Motor neuron (in vitro differentiated cells): ENCODE measurements at regions not wholly inside any gene's neighbourhood (a gene's known extent, or its start where the extent isn't known, plus 50 kb on each side); places are given as distances from the start of the nearest gene placed in this dataset.

Experiments
- ATAC-seq, 8 experiments: fragments of 200-7000 bp; cut with Tn5 transposase; replicated peaks in 6 of 8; 2 replicates each; pipeline ENCODE4 v1.8.0; 2021; ENCODE audit warnings: mild to moderate bottlenecking in 8 of 8, moderate library complexity in 8 of 8
- H3K27ac ChIP-seq, 2 donors: fragments of 250-450 bp; sonication (Bioruptor Pico); 2 replicates each; pipeline ENCODE4 v1.9.0; 2021; ENCODE audit warnings: antibody characterized with exemption in 2 of 2, mild to moderate bottlenecking in 2 of 2, moderate library complexity in 1 of 2
- H3K4me1 ChIP-seq, 2 donors: fragments of 250-450 bp; sonication (Bioruptor Pico); replicated peaks in 1 of 2; 2 replicates each; pipeline ENCODE4 v1.6.1; 2021; ENCODE audit warnings: antibody characterized with exemption in 2 of 2, mild to moderate bottlenecking in 2 of 2, moderate library complexity in 1 of 2
- H3K4me3 ChIP-seq, 5 donors: fragments of 250-450 bp; sonication (Bioruptor Pico); 2 replicates each; pipeline ENCODE4 v1.9.0; 2021; ENCODE audit warnings: antibody characterized with exemption in 5 of 5, mild to moderate bottlenecking in 5 of 5, moderate library complexity in 4 of 5
- whole genome bisulfite sequencing, 10 experiments: fragments of 450-650 bp; shearing (Covaris generic); methylation state at CpG; one replicate each; pipeline ENCODE4 v1.0.0; 2022; 5-methylcytosine and 5-hydroxymethylcytosine counted together
- in situ Hi-C, 9 experiments: fragments of 400-800 bp; cut with MboI; loops; one replicate each; pipeline ENCODE4 v1.15.0; 2021; ENCODE audit warnings: low sequenced_read_pairs in 9 of 9, low pct_unique_long_range_greater_than_20kb in 2 of 9; ENCODE audit not compliant: unreplicated experiment in 9 of 9

DNA sequence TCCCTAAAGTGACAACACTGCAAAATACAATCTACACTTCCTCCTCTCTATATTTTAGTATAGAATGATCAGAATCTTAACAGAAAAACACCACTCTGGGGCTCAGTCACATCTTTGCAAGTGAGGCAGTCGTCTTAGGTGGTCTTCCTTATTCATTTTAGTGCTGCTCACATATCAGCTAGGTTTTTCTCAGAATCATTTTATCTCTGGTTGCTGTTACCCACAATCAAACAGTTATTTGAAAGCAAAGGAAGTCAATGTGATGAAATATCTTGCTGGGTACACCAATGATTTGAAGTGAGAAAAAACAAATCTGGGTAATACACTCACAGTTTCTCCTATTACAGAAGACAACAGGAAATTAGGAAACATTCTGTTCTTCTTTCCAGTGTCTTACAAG lies 275.2 kb downstream of the DSEL start:
- in situ Hi-C loops = loop anchor here in 1 of 9 experiments (25.0 kb wide), 1 partner anchor 1421 kb away; no protein-coding TSS in a partner anchor
- 43 to 100% (median 83%) methylated on average over 1 of the region's 1 CpG; no CpG with 5 or more reads in 2 of the 10 experiments for WGBS, 10 experiments
- ATAC-seq = no peak
- H3K4me1 ChIP-seq = peaks cover 0 to 10% of the 10 kb centered on the region in 2 donors
- H3K27ac ChIP-seq = no peak overlapping the region
- no peak overlapping the region for H3K4me3 ChIP-seq

DNA sequence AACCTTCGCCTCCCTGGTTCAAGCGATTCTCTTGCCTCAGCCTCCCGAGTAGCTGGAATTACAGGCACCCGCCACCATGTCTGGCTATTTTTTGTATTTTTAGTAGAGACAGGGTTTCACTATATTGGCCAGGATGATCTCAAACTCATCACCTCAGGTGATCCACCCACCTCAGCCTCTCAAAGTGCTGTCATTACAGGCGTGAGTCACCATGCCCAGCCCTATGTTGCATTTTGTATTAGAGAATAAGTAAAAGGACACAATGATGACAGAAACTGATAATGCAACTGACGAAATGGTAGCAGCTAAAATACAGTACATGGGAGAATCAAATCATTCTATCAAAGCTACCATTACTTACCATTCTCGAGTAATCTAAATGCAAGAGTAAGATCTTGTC lies 276.7 kb downstream of the DSEL start:
- ATAC-seq = no peak
- Histone ChIP-seq H3K27ac (no peak overlapping the region), H3K4me3 (no peak overlapping the region), H3K4me1 (peaks cover 0 to 7% of the 10 kb centered on the region in 2 donors)
- in situ Hi-C loops = loop anchor here in 1 of 9 experiments (25.0 kb wide), 1 partner anchor 1422 kb away; no protein-coding TSS in a partner anchor
- WGBS, 10 experiments = 78 to 100% (median 92%) methylated on average over 2 to 7 of the region's 7 CpGs

DNA sequence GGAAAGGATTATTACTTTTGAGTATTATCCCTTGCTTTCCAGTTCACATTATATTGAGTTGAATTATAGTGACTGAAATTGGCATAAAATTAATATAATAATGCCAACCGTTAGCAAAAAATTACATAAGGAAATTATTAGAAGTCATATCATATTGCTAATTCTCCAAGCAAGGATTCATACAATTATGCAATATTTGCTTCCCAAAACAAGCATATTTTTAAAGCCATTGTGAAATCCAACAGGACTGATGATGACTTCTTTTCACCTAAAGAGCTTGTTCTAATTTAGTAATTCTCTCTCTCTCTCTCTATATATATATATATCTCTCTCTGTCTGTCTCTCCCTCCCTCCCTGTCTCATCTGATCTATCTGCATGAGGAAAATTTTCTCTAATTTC lies 283.5 kb downstream of the DSEL start:
- Histone ChIP-seq H3K4me1 (peaks cover 0 to 7% of the 10 kb centered on the region in 2 donors), H3K27ac (no peak overlapping the region), H3K4me3 (no peak overlapping the region)
- in situ Hi-C loops = loop anchor here in 1 of 9 experiments (25.0 kb wide), 1 partner anchor 1429 kb away; no protein-coding TSS in a partner anchor
- ATAC-seq = no peak
- 0 to 100% (median 75%) methylated on average over 1 of the region's 1 CpG; no CpG with 5 or more reads in 1 of the 10 experiments for WGBS, 10 experiments

DNA sequence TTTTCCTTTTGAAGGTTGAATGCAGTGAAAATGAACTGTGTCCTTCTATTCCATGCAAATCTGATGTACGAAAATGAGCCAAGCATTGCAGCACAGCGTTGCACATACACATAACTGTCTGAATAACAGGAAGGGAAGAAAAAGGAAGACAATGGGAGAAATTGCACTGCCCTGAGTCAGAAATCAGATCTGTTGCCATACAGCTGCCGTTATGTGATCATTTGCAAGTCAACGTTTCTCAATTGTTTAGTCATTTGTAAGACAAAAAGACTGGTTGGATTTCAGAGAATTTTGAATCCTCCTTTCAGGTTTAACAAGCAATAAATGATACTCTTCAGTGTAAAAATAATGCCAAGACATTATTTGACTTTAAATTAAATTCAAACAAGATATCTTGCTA lies 284.1 kb downstream of the DSEL start:
- no peak overlapping the region for H3K4me3 ChIP-seq
- no peak overlapping the region for H3K27ac ChIP-seq
- ATAC-seq = peak in 7 of 8 experiments; percentile 30 to 88 (median 64)
- in situ Hi-C loops = loop anchor here in 1 of 9 experiments (25.0 kb wide), 1 partner anchor 1430 kb away; no protein-coding TSS in a partner anchor
- 0 to 51% (median 28%) methylated on average over 2 to 4 of the region's 4 CpGs for whole genome bisulfite sequencing, 10 experiments
- peaks cover 0 to 7% of the 10 kb centered on the region in 2 donors for H3K4me1 ChIP-seq

DNA sequence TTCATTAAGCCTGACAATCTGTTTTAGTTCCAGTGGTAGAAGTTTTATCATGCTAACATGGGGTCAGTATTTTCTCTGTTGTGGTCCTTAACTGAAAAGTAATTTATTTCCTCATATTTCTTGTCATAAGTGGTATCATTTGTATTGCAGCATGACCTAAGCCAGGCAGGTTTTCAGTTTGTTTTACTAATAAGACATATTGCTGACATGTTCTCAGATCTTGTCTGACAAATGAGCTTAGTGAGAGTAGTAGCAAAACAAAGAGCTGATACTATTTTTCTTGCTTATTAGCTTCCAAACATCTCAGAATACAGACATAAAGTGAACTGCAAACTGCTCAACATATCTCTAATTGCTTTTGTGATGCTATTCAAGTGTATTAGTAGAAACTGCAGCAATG lies 293.6 kb downstream of the DSEL start:
- in situ Hi-C loops = loop anchor here in 6 of 9 experiments (25.0 kb wide), 2 partner anchors 1389 to 1439 kb away; no protein-coding TSS in a partner anchor
- H3K27ac ChIP-seq = no peak overlapping the region
- peak in 5 of 8 experiments; percentile 49 to 96 (median 89) for ATAC-seq
- H3K4me1 ChIP-seq = peaks cover 2 to 5% of the 10 kb centered on the region in 2 donors
- H3K4me3 ChIP-seq = no peak overlapping the region

DNA sequence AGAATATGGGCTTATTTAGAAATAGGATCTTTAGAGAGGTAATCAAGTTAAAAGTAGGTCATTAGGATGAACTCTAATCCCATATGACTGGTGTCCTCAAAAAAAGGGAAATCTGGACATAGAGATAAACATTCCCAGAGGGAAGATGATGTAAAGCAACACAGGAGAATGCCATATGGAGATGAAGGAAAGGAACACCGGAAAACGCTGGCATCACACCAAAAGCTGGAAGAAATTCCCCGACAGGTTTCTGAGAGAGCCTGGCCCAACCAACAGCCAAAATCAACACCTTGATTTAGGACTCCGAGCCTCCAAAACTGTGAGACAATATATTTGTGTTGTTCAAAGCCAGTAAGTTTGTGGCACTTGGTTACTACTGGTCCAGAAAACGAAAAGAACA lies 296.7 kb downstream of the DSEL start:
- Histone ChIP-seq H3K4me1 (peaks cover 2 to 5% of the 10 kb centered on the region in 2 donors), H3K4me3 (no peak overlapping the region), H3K27ac (no peak overlapping the region)
- 67 to 98% (median 88%) methylated on average over 1 to 5 of the region's 5 CpGs; no CpG with 5 or more reads in 2 of the 10 experiments for WGBS, 10 experiments
- in situ Hi-C loops = loop anchor here in 6 of 9 experiments (25.0 kb wide), 2 partner anchors 1392 to 1442 kb away; no protein-coding TSS in a partner anchor
- ATAC-seq = no peak

DNA sequence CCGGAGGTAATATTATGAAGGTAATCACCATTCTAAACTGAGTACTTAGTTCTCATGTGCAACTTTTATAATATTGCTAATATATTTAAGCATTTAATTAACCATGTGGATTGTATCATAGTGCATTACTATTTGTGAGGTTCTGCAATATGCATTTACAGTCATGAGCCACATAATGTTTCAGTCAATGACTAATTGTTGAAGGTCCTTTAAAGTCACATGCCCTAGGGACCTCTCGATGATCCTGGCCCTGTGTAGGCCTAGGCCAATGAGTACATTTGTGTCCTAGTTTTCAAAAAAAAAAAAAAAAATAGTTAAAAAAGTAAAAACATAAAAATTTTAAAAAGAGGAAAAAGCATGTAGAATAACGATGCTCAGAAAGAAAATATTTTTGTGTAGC lies 298.0 kb downstream of the DSEL start:
- H3K4me1 ChIP-seq = peaks cover 2 to 5% of the 10 kb centered on the region in 2 donors

DNA sequence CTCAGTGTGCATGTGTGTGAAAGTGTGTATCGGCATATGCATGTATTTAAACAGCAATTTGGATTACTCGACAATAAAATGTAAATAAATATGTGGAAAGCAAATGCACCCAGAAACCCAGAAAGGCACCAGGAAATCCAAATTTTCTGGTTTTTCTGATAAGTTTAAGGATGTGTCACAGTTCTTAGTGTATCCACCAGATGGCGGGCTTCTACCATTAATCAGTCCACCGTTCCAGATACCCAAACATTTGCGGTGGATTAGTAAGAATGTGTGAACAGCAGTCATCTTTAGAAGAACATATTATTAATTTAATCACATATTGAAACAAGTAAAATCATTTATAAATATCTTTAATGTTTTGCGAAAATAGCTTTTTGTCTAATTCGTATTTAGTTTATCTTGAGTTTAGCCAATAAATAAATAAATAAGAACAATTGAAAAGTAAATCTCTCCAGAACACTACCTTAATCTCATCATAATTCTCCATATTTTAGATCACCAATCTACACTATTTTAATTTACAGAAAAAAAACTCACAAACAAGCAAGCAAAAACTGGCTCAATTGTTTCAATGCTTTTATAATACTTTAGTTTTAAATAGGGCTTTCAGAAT lies 298.9 kb downstream of the DSEL start:
- Histone ChIP-seq H3K27ac (no peak overlapping the region), H3K4me3 (no peak overlapping the region), H3K4me1 (no peaks in the 10 kb centered on the region)
- WGBS, 10 experiments = 0 to 10% (median 3%) methylated on average over 3 to 7 of the region's 7 CpGs
- in situ Hi-C loops = loop anchor here in 6 of 9 experiments (25.0 kb wide), 2 partner anchors 1395 to 1445 kb away; no protein-coding TSS in a partner anchor
- ATAC-seq = peak; percentile 50 to 74 (median 61)

More for the DNA sequence above, 298.0 kb downstream of the DSEL start:
- Histone ChIP-seq H3K27ac (no peak overlapping the region), H3K4me3 (no peak overlapping the region)
- ATAC-seq = peak in 1 of 8 experiments; percentile 33
- in situ Hi-C loops = loop anchor here in 6 of 9 experiments (25.0 kb wide), 2 partner anchors 1394 to 1444 kb away; no protein-coding TSS in a partner anchor
- 72 to 100% (median 87%) methylated on average over 1 to 3 of the region's 3 CpGs for WGBS, 10 experiments

DNA sequence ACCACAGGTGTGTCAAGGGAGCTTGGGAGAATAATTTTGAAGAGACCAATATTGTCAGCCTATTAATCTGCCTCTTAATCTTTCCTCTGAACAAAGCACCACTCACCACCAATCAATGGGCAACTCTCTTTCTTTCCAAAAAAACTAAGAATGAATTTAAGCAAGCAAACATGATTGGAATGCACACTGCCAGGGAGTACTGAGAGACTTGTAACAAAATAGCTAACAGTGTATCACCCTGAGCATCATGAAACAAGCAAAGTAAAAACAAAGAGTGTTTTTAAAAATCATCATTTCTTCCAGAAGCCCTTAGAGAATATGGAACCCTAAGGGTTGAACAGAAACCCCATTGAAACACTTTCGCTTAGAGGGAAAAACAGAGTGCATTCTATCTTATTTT lies 299.7 kb downstream of the DSEL start:
- ATAC-seq = no peak
- no peak overlapping the region for H3K4me3 ChIP-seq
- no peak overlapping the region for H3K27ac ChIP-seq
- no peaks in the 10 kb centered on the region for H3K4me1 ChIP-seq
- in situ Hi-C loops = loop anchor here in 6 of 9 experiments (25.0 kb wide), 2 partner anchors 1395 to 1445 kb away; no protein-coding TSS in a partner anchor
- 40 to 100% (median 86%) methylated on average over 1 of the region's 1 CpG; no CpG with 5 or more reads in 3 of the 10 experiments for WGBS, 10 experiments

DNA sequence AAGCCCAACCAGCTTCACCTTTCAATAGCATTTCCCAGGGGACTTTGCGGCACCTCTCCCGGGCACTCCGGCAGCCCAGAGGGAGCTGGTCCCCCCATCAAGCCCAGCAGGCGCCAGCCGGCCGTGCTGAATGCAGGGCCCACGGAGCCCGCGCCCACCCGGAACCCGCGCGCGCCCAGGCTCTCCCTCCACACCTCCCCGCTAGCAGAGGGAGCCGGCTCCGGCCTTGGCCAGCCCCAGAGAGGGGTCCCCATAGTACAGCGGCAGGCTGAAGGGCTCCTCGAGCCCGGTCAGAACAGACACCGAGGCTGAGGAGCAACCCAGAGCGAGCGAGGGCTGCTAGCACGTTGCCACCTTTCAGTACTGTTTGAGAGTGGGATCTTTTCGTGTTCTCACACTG lies 300.8 kb downstream of the DSEL start:
- no peak for ATAC-seq
- Histone ChIP-seq H3K4me3 (no peak overlapping the region), H3K4me1 (no peaks in the 10 kb centered on the region), H3K27ac (no peak overlapping the region)
- in situ Hi-C loops = loop anchor here in 6 of 9 experiments (25.0 kb wide), 2 partner anchors 1397 to 1447 kb away; no protein-coding TSS in a partner anchor
- 71 to 95% (median 87%) methylated on average over 1 to 8 of the region's 25 CpGs; no CpG with 5 or more reads in 5 of the 10 experiments for WGBS, 10 experiments

DNA sequence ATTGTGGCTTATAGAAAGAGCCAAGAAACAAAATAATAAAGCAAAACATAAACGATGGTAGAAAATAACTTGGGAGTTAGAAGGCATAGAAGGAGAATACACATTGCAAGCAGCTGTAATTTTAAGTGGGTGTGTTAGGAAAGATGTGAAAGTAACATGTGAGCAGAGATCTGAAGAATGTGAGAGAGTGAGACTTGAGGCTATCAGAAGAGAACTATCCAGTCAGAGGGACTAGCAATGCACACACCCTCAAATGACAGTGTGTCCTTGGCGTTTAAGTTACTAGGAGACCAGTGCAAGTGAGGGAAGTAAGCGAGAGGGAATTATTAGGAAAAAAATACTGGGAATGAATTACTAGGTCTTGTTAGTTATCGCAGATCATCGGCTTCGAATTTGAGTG lies 304.9 kb downstream of the DSEL start:
- H3K4me3 ChIP-seq = no peak overlapping the region
- ATAC-seq = peak in 3 of 8 experiments; percentile 27 to 67 (median 56)
- H3K27ac ChIP-seq = no peak overlapping the region
- no peaks in the 10 kb centered on the region for H3K4me1 ChIP-seq
- WGBS, 10 experiments = 37 to 100% (median 79%) methylated on average over 1 to 6 of the region's 6 CpGs
- in situ Hi-C loops = loop anchor here in 6 of 9 experiments (25.0 kb wide), 2 partner anchors 1401 to 1451 kb away; no protein-coding TSS in a partner anchor

DNA sequence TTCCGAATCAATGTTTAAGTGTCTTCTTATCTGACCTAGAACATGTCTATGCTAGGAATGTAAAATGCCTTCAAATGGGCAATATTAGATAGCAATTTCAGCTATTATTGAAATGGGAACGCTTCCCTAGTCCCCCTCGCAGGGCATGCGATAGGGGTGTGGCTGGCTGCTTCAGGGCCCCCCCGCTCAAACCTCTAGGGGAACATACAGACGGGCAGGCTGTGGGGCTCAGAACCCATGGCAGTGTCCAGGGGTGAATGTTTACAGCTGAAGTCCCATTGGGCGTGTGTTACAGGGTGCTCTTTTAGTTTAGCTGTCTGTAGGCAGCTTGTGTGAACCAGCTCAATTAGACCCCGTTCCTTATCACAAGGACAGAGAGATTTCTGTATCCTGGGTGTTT lies 315.9 kb downstream of the DSEL start:
- WGBS, 10 experiments = 28 to 100% (median 95%) methylated on average over 1 to 5 of the region's 8 CpGs; no CpG with 5 or more reads in 2 of the 10 experiments
- in situ Hi-C loops = loop anchor here in 6 of 9 experiments (25.0 kb wide), 2 partner anchors 1412 to 1462 kb away; no protein-coding TSS in a partner anchor
- Histone ChIP-seq H3K4me1 (no peaks in the 10 kb centered on the region), H3K27ac (no peak overlapping the region), H3K4me3 (no peak overlapping the region)
- ATAC-seq = no peak

DNA sequence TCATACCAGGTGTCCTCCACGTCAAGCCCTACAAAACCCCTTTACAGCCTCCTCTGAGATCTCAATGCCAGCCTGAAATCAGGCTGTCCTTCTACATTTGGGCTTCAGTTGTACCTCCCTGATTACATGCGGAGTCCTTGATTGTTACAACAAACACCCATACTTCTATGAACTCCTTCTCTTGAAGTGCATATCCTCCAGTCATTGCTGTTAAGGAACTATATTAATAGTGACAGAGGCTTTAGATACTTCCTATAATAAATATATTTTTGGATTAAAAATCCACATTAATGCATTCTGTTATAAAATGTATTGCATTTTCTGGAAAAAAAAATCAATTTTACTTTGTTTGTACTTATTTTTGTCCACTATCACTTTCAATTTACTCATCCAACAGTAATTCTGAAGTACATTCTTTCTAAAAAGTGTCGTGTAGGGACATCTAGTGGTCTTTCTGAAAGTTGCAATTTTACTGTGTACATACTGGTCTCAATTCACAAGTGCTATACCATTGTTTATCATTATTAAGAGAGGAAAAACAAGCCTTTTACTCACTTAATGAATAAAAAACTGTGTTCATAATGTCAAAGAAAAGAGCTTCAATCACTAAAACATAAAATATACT lies 316.4 kb downstream of the DSEL start:
- peak; percentile 56 to 85 (median 76) for ATAC-seq
- in situ Hi-C loops = loop anchor here in 6 of 9 experiments (25.0 kb wide), 3 partner anchors 113 to 1462 kb away; no protein-coding TSS in a partner anchor
- no peaks in the 10 kb centered on the region for H3K4me1 ChIP-seq
- no peak overlapping the region for H3K27ac ChIP-seq
- H3K4me3 ChIP-seq = no peak overlapping the region
- WGBS, 10 experiments = 0 to 53% (median 29%) methylated on average over 1 to 3 of the region's 3 CpGs
